Keratinocyte (primary cell): ENCODE measurements at regions not wholly inside any gene's neighbourhood (a gene's known extent, or its start where the extent isn't known, plus 50 kb on each side); places are given as distances from the start of the nearest gene placed in this dataset.

ENCODE experiments used
- DNase-seq: peaks from one replicate; pipeline ENCODE4 v3.0.0-alpha.2; 2011; ENCODE audit warnings: low read depth, missing footprints, low spot score
- FAIRE-seq: peaks from 2 replicates; lab custom pipeline; 2011; peaks lifted over from hg19 to GRCh38; lab: Jason Lieb, UNC
- H2AFZ ChIP-seq: 2 replicates; pipeline ENCODE4 v1.6.0; 2012; ENCODE audit warnings: low read length, control low read depth, inconsistent platforms; ENCODE audit not compliant: control insufficient read depth
- H3K27ac ChIP-seq: 2 replicates; pipeline ENCODE4 v1.5.1; 2011; ENCODE audit warnings: low read length; ENCODE audit not compliant: control insufficient read depth, insufficient read depth
- H3K27me3 ChIP-seq: 3 replicates; pipeline ENCODE4 v1.6.0; 2011; ENCODE audit warnings: low read length; ENCODE audit not compliant: control insufficient read depth, insufficient read depth; ENCODE audit errors: extremely low read depth
- H3K36me3 ChIP-seq, 2 experiments: 2 replicates in 1 of 2; 3 replicates in 1 of 2; pipeline ENCODE4 v1.5.1; 2011; ENCODE audit warnings: low read length in 2 of 2, mild to moderate bottlenecking in 1 of 2; ENCODE audit not compliant: control insufficient read depth in 2 of 2, insufficient read depth in 2 of 2; ENCODE audit errors: extremely low read depth in 1 of 2
- H3K4me1 ChIP-seq: 3 replicates; pipeline ENCODE4 v1.5.1; 2011; ENCODE audit warnings: low read length; ENCODE audit not compliant: control insufficient read depth, insufficient read depth; ENCODE audit errors: extremely low read depth
- H3K4me2 ChIP-seq: 3 replicates; pipeline ENCODE4 v1.6.0; 2011; ENCODE audit warnings: low read depth, low read length; ENCODE audit not compliant: control insufficient read depth, insufficient read depth; ENCODE audit errors: extremely low read depth
- H3K4me3 ChIP-seq, 3 experiments: fragments of 200-600 bp in 1 of 3; sonication (generic) in 1 of 3; 2 replicates in 2 of 3; 3 replicates in 1 of 3; pipeline ENCODE4 v1.5.1; 2011 to 2016; ENCODE audit warnings: low read length in 3 of 3, mild to moderate bottlenecking in 3 of 3, control low read depth in 2 of 3, inconsistent platforms in 1 of 3, low read depth in 1 of 3, mixed read lengths in 1 of 3, mixed run types in 1 of 3, moderate library complexity in 1 of 3; ENCODE audit not compliant: control insufficient read depth in 2 of 3, insufficient read depth in 2 of 3; ENCODE audit errors: extremely low read depth in 1 of 3
- H3K79me2 ChIP-seq: 2 replicates; pipeline ENCODE4 v1.6.0; 2012; ENCODE audit warnings: low read length; ENCODE audit not compliant: control insufficient read depth, insufficient read depth
- H3K9ac ChIP-seq: 3 replicates; pipeline ENCODE4 v1.6.0; 2011; ENCODE audit warnings: low read length; ENCODE audit not compliant: control insufficient read depth, insufficient read depth; ENCODE audit errors: extremely low read depth
- H3K9me1 ChIP-seq: 3 replicates; pipeline ENCODE4 v1.6.0; 2011; ENCODE audit warnings: low read length; ENCODE audit not compliant: control insufficient read depth, insufficient read depth; ENCODE audit errors: extremely low read depth
- H3K9me3 ChIP-seq: 2 replicates; pipeline ENCODE4 v1.5.1; 2012; ENCODE audit warnings: low read depth, low read length; ENCODE audit not compliant: control insufficient read depth
- H4K20me1 ChIP-seq: 3 replicates; pipeline ENCODE4 v1.6.0; 2011; ENCODE audit warnings: low read length; ENCODE audit not compliant: control insufficient read depth, insufficient read depth; ENCODE audit errors: extremely low read depth
- EZH2 ChIP-seq: IDR thresholded peaks from one replicate; pipeline ENCODE4 v1.6.1; 2012; ENCODE audit warnings: inconsistent platforms, mild to moderate bottlenecking, low read length, moderate library complexity
- dilution Hi-C: fragments of 300-500 bp; cut with MboI; formaldehyde crosslinking; loops from one replicate; pipeline ENCODE4 v1.7.0; 2020; ENCODE audit warnings: low sequenced_read_pairs; ENCODE audit not compliant: extremely low pct_ligation_motif_present
- TF ChIP-seq, protein P1 (sequence below), 3 experiments: IDR thresholded peaks in 1 of 3; conservative IDR thresholded peaks in 1 of 3; optimal IDR thresholded peaks in 1 of 3; 2 replicates in 2 of 3; 3 replicates in 1 of 3; pipeline versions ENCODE3 to v1.5.1; 2011; ENCODE audit warnings: low read length in 3 of 3, mild to moderate bottlenecking in 3 of 3, moderate library complexity in 2 of 3, control low read depth in 1 of 3, inconsistent platforms in 1 of 3; ENCODE audit not compliant: insufficient read depth in 2 of 3; ENCODE audit errors: extremely low read depth in 1 of 3

DNA sequence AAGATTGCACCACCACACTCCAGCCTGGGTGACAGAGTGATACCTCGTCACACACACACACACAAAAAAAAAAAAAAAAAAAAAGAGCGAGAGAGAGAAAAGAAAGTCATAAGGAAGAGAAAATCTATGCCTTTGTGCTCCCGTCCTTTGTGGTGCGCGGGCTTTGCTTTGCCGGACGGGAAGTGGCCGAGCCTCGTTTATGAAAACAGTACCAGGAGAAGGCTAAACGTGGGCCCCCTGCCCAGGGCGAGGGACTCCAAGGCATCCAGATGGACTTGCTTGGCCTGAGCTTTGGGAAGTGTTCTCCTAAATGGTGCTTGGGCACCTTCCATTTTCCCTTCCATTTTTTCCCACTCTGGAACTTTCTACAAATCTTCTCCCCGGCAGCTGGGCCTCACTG is 109.3 kb upstream of the LRPAP1 start:
- Histone ChIP-seq H3K27me3 (no peaks in the 10 kb centered on the region), H4K20me1 (peaks cover 4% of the 10 kb centered on the region), H3K9me1 (no peaks in the 10 kb centered on the region), H3K27ac (no peak overlapping the region), H3K4me2 (no peak overlapping the region), H3K4me3 (no peak overlapping the region), H3K36me3 (no peaks in the 10 kb centered on the region), H3K4me1 (no peaks in the 10 kb centered on the region), H3K79me2 (no peaks in the 10 kb centered on the region), H2AFZ (no peak overlapping the region), H3K9ac (no peak overlapping the region), H3K9me3 (no peaks in the 10 kb centered on the region)
- DNase-seq: no peak
- dilution Hi-C loops: no loop called here
- TF ChIP-seq, protein P1, sequence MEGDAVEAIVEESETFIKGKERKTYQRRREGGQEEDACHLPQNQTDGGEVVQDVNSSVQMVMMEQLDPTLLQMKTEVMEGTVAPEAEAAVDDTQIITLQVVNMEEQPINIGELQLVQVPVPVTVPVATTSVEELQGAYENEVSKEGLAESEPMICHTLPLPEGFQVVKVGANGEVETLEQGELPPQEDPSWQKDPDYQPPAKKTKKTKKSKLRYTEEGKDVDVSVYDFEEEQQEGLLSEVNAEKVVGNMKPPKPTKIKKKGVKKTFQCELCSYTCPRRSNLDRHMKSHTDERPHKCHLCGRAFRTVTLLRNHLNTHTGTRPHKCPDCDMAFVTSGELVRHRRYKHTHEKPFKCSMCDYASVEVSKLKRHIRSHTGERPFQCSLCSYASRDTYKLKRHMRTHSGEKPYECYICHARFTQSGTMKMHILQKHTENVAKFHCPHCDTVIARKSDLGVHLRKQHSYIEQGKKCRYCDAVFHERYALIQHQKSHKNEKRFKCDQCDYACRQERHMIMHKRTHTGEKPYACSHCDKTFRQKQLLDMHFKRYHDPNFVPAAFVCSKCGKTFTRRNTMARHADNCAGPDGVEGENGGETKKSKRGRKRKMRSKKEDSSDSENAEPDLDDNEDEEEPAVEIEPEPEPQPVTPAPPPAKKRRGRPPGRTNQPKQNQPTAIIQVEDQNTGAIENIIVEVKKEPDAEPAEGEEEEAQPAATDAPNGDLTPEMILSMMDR (optimal IDR thresholded peaks at IDR 0.05 in 1 of 3, IDR thresholded peaks at IDR 0.05 in 1 of 3, conservative IDR thresholded peaks at IDR 0.05 in 1 of 3; ENCODE audit: extremely low read depth in 1 of 3, insufficient read depth in 2 of 3, low read length in 3 of 3): no peak
- TF ChIP-seq EZH2: no peak
- no peak for FAIRE-seq

GRCh38 chr4:3640587-3640962 is 108.4 kb upstream of the LRPAP1 start:
- Histone ChIP-seq H3K36me3 (no peaks in the 10 kb centered on the region), H4K20me1 (no peaks in the 10 kb centered on the region), H3K4me3 (no peak overlapping the region), H3K4me1 (no peaks in the 10 kb centered on the region), H3K9ac (no peak overlapping the region), H2AFZ (no peak overlapping the region), H3K27ac (no peak overlapping the region), H3K4me2 (no peak overlapping the region), H3K27me3 (no peaks in the 10 kb centered on the region), H3K79me2 (no peaks in the 10 kb centered on the region), H3K9me3 (no peaks in the 10 kb centered on the region), H3K9me1 (no peaks in the 10 kb centered on the region)
- DNase-seq (no peak), FAIRE-seq (no peak)
- dilution Hi-C loops: no loop called here
- TF ChIP-seq, protein P1 (optimal IDR thresholded peaks at IDR 0.05 in 1 of 3, IDR thresholded peaks at IDR 0.05 in 1 of 3, conservative IDR thresholded peaks at IDR 0.05 in 1 of 3; ENCODE audit: extremely low read depth in 1 of 3, insufficient read depth in 2 of 3, low read length in 3 of 3): no peak
- TF ChIP-seq EZH2: no peak
